A549 (cell line): ENCODE measurements at regions not wholly inside any gene's neighbourhood (a gene's known extent, or its start where the extent isn't known, plus 50 kb on each side); places are given as distances from the start of the nearest gene placed in this dataset.

ENCODE experiments used
- ATAC-seq, 2 experiments: fragments of 200-7000 bp in 1 of 2; fragments of >200 bp in 1 of 2; cut with Nextera tagmentation in 1 of 2; cut with Tn5 transposase in 1 of 2; 3 replicates each; pipeline versions ENCODE4 v1.8.0 to v1.9.1; 2018 to 2020; ENCODE audit warnings: mild to moderate bottlenecking in 1 of 2, moderate library complexity in 1 of 2
- CTCF ChIA-PET: fragments of 300-600 bp; sonication (Branson Sonifier 250); formaldehyde crosslinking; extraction: SDS; loops from one replicate; lab custom pipeline; 2021; ENCODE audit warnings: antibody characterized with exemption, inconsistent platforms; lab: Yijun Ruan, JAX
- POLR2A ChIA-PET: fragments of 350-600 bp; formaldehyde crosslinking; extraction: SDS; loops from one replicate; lab custom pipeline; 2021; ENCODE audit warnings: antibody characterized with exemption, inconsistent platforms; lab: Yijun Ruan, JAX
- DNase-seq, 2 experiments: peaks; one replicate each; pipeline versions ENCODE4 v3.0.0 to v3.0.0-alpha.2; 2011 to 2016; ENCODE audit warnings: low read depth in 1 of 2, low spot score in 1 of 2
- FAIRE-seq: peaks from 2 replicates; lab custom pipeline; 2011; peaks lifted over from hg19 to GRCh38; lab: Jason Lieb, UNC
- H3K27ac ChIP-seq, 2 experiments: fragments of >200 bp; sonication (Bioruptor Twin); formaldehyde crosslinking; 3 replicates each; pipeline ENCODE4 v1.5.1; 2016 to 2017
- H3K4me1 ChIP-seq: fragments of >200 bp; sonication (Bioruptor Twin); formaldehyde crosslinking; 3 replicates; pipeline ENCODE4 v1.6.1; 2016
- H3K4me2 ChIP-seq: fragments of >200 bp; sonication (Bioruptor Twin); formaldehyde crosslinking; 3 replicates; pipeline ENCODE4 v1.6.1; 2016
- H3K4me3 ChIP-seq: fragments of >200 bp; sonication (Bioruptor Twin); formaldehyde crosslinking; 3 replicates; pipeline ENCODE4 v1.5.1; 2016
- H3K9me3 ChIP-seq: fragments of >200 bp; sonication (Bioruptor Twin); formaldehyde crosslinking; 3 replicates; pipeline ENCODE4 v1.6.1; 2016
- CBX2 ChIP-seq: fragments of 200-600 bp; sonication (generic); IDR thresholded peaks from 2 replicates; pipeline ENCODE4 v1.6.1; 2016; ENCODE audit warnings: low read depth, mild to moderate bottlenecking, borderline replicate concordance
- CBX8 ChIP-seq: fragments of 200-600 bp; sonication (generic); IDR thresholded peaks from 2 replicates; pipeline ENCODE4 v1.6.1; 2016
- ELK1 ChIP-seq: fragments of 150-350 bp; IDR thresholded peaks from 2 replicates; pipeline ENCODE4 v1.6.1; 2014; ENCODE audit warnings: low read depth, mild to moderate bottlenecking, low read length
- EP300 ChIP-seq, 2 experiments: fragments of >200 bp; sonication (Bioruptor Twin); formaldehyde crosslinking; IDR thresholded peaks; 2 replicates in 1 of 2; 3 replicates in 1 of 2; pipeline ENCODE4 v1.6.1; 2016 to 2017
- FOSL2 ChIP-seq, 2 experiments: fragments of 450-650 bp in 1 of 2; fragments of >200 bp in 1 of 2; sonication (Bioruptor Twin) in 1 of 2; formaldehyde crosslinking; IDR thresholded peaks; 2 replicates each; pipeline versions ENCODE4 v1.5.0 to v1.6.1; 2016 to 2020; ENCODE audit warnings: mild to moderate bottlenecking in 1 of 2, moderate library complexity in 1 of 2
- FOXS1 ChIP-seq: fragments of 250-450 bp; sonication (Bioruptor Pico); IDR thresholded peaks from 2 replicates; pipeline ENCODE4 v1.5.0; 2020; ENCODE audit warnings: mild to moderate bottlenecking, moderate library complexity
- GATA3 ChIP-seq: IDR thresholded peaks from 2 replicates; pipeline ENCODE4 v1.6.1; 2012; ENCODE audit warnings: borderline replicate concordance
- HES2 ChIP-seq: fragments of >200 bp; sonication (Bioruptor Twin); formaldehyde crosslinking; IDR thresholded peaks from 2 replicates; pipeline ENCODE4 v1.6.1; 2016
- HOXB5 ChIP-seq: fragments of 250-450 bp; sonication (Bioruptor Pico); IDR thresholded peaks from 2 replicates; pipeline ENCODE4 v1.5.0; 2020; ENCODE audit warnings: mild to moderate bottlenecking, moderate library complexity
- JUNB ChIP-seq: fragments of >200 bp; sonication (Bioruptor Twin); formaldehyde crosslinking; IDR thresholded peaks from 2 replicates; pipeline ENCODE4 v1.6.1; 2016
- KDM5A ChIP-seq: fragments of 200-600 bp; sonication (generic); IDR thresholded peaks from 2 replicates; pipeline ENCODE4 v1.6.1; 2016; ENCODE audit warnings: antibody characterized with exemption, mild to moderate bottlenecking
- MYC ChIP-seq: IDR thresholded peaks from 2 replicates; pipeline ENCODE4 v1.6.1; 2012; ENCODE audit warnings: mild to moderate bottlenecking, inconsistent platforms, low read length, improper control_type of control experiment, borderline replicate concordance
- NPAS2 ChIP-seq: fragments of 250-450 bp; sonication (Bioruptor Pico); IDR thresholded peaks from 2 replicates; pipeline ENCODE4 v1.8.0; 2022; ENCODE audit warnings: mild to moderate bottlenecking, moderate library complexity, borderline replicate concordance
- PBX3 ChIP-seq: IDR thresholded peaks from 2 replicates; pipeline ENCODE4 v1.6.1; 2012
- RAD21 ChIP-seq, 2 experiments: fragments of >200 bp in 1 of 2; sonication (Bioruptor Twin) in 1 of 2; formaldehyde crosslinking in 1 of 2; IDR thresholded peaks in 1 of 2; conservative IDR thresholded peaks in 1 of 2; 2 replicates in 1 of 2; 3 replicates in 1 of 2; pipeline ENCODE4 v1.6.1; 2012 to 2018; ENCODE audit warnings: inconsistent platforms in 1 of 2
- RARB ChIP-seq: fragments of 250-450 bp; sonication (Bioruptor Pico); IDR thresholded peaks from 2 replicates; pipeline ENCODE4 v1.8.0; 2021; ENCODE audit warnings: mild to moderate bottlenecking, moderate library complexity
- REST ChIP-seq: fragments of 200-600 bp; sonication (generic); IDR thresholded peaks from 2 replicates; pipeline ENCODE4 v1.6.1; 2016; ENCODE audit warnings: antibody characterized with exemption, mild to moderate bottlenecking, moderate library complexity
- TP53 ChIP-seq: fragments of 250-450 bp; sonication (Bioruptor Pico); IDR thresholded peaks from 2 replicates; pipeline ENCODE4 v1.5.0; 2021; ENCODE audit warnings: mild to moderate bottlenecking, moderate library complexity
- ZSCAN20 ChIP-seq: fragments of 250-450 bp; sonication (Bioruptor Pico); IDR thresholded peaks from 2 replicates; pipeline ENCODE4 v1.8.0; 2022; ENCODE audit warnings: mild to moderate bottlenecking, moderate library complexity
- WGBS: methylation state at CpG from one replicate; pipeline ENCODE4 v1.1.6; 2017; ENCODE audit errors: missing lambda C conversion rate; 5-methylcytosine and 5-hydroxymethylcytosine counted together

- ChIA-PET POLR2A (no interaction called here), CTCF (interaction anchor here (0.6 kb wide), 1 partner anchor 122 kb away, joined by 4 read pairs; no protein-coding TSS in a partner anchor)
- Histone ChIP-seq H3K4me2 (no peak overlapping the region), H3K27ac (no peak overlapping the region), H3K4me3 (no peak overlapping the region), H3K9me3 (no peaks in the 10 kb centered on the region), H3K4me1 (no peaks in the 10 kb centered on the region)
- WGBS, result 86% methylated on average over 1 of the region's 1 CpG
- FAIRE-seq (no peak), DNase-seq (no peak), ATAC-seq (no peak)
- no peak for TF ChIP-seq KDM5A
- TF ChIP-seq REST, result no peak
- no peak for TF ChIP-seq GATA3
- TF ChIP-seq FOXS1 (CRISPR knock-in tag), result no peak
- no peak for TF ChIP-seq HES2
- TF ChIP-seq CBX8, result no peak
Measured at GRCh38 chr18:27856820-27857219, 320.1 kb downstream of the CDH2 start.

GRCh38 chr18:27855486-27855885 is 321.4 kb downstream of the CDH2 start:
- H3K27ac ChIP-seq, result no peak overlapping the region
- no peak for TF ChIP-seq ELK1
- TF ChIP-seq FOXS1 (CRISPR knock-in tag), result no peak
- TF ChIP-seq ZSCAN20 (CRISPR knock-in tag), result no peak
- TF ChIP-seq TP53, result no peak
- no peak for TF ChIP-seq NPAS2 (CRISPR knock-in tag)
- TF ChIP-seq MYC, result no peak
- H3K4me3 ChIP-seq, result no peak overlapping the region
- no peaks in the 10 kb centered on the region for H3K9me3 ChIP-seq
- DNase-seq (no peak), ATAC-seq (no peak), FAIRE-seq (no peak)
- no peaks in the 10 kb centered on the region for H3K4me1 ChIP-seq
- ChIA-PET POLR2A (no interaction called here), CTCF (no interaction called here)
- H3K4me2 ChIP-seq, result no peak overlapping the region

GRCh38 chr18:27854631-27855030 is 322.3 kb downstream of the CDH2 start:
- POLR2A ChIA-PET, result no interaction called here
- H3K9me3 ChIP-seq, result no peaks in the 10 kb centered on the region
- ATAC-seq (no peak), FAIRE-seq (no peak), DNase-seq (no peak)
- no peaks in the 10 kb centered on the region for H3K4me1 ChIP-seq
- TF ChIP-seq PBX3 (no peak), CBX2 (no peak), RARB (CRISPR knock-in tag) (no peak), EP300 (IDR thresholded peaks at IDR 0.05) (no peak), JUNB (no peak), HOXB5 (CRISPR knock-in tag) (no peak), FOXS1 (CRISPR knock-in tag) (no peak), RAD21 (conservative IDR thresholded peaks at IDR 0.05 in 1 of 2, IDR thresholded peaks at IDR 0.05 in 1 of 2) (no peak), FOSL2 (IDR thresholded peaks at IDR 0.05) (no peak), FOSL2 (CRISPR knock-in tag; IDR thresholded peaks at IDR 0.05) (no peak)
- H3K4me3 ChIP-seq, result no peak overlapping the region
- CTCF ChIA-PET, result no interaction called here
- WGBS, result 64% methylated on average over 1 of the region's 1 CpG
- H3K27ac ChIP-seq, result no peak overlapping the region
- H3K4me2 ChIP-seq, result no peak overlapping the region
